WERI-Rb-1 (cell line): ENCODE measurements at regions not wholly inside any gene's neighbourhood (a gene's known extent, or its start where the extent isn't known, plus 50 kb on each side); places are given as distances from the start of the nearest gene placed in this dataset.

Experiments
- DNase-seq: peaks from one replicate; pipeline ENCODE4 v3.0.0-alpha.2; 2020
- H3K27ac ChIP-seq: fragments of 250-450 bp; sonication (Bioruptor Pico); 2 replicates; pipeline ENCODE4 v1.5.1; 2020; ENCODE audit warnings: mild to moderate bottlenecking, moderate library complexity
- H3K27me3 ChIP-seq: fragments of 250-450 bp; sonication (Bioruptor Pico); 2 replicates; pipeline ENCODE4 v1.5.1; 2021; ENCODE audit warnings: mild to moderate bottlenecking, low read depth, moderate library complexity; ENCODE audit not compliant: insufficient read depth, severe bottlenecking
- H3K36me3 ChIP-seq: fragments of 250-450 bp; sonication (Bioruptor Pico); 2 replicates; pipeline ENCODE4 v1.5.1; 2020; ENCODE audit warnings: mild to moderate bottlenecking, moderate library complexity
- H3K4me3 ChIP-seq: 2 replicates; pipeline ENCODE4 v1.5.1; 2011; ENCODE audit warnings: low read depth, mild to moderate bottlenecking, control low read depth, low read length
- H3K9me3 ChIP-seq: fragments of 250-450 bp; sonication (Bioruptor Pico); 2 replicates; pipeline ENCODE4 v1.5.1; 2021; ENCODE audit warnings: mild to moderate bottlenecking, moderate library complexity; ENCODE audit not compliant: severe bottlenecking
- CTCF ChIP-seq: IDR thresholded peaks from 2 replicates; pipeline ENCODE4 v1.5.1; 2011; ENCODE audit warnings: low read depth, mild to moderate bottlenecking, control low read depth, inconsistent platforms, low read length

- Histone ChIP-seq H3K27ac (no peak overlapping the region), H3K4me3 (no peak overlapping the region), H3K36me3 (no peaks in the 10 kb centered on the region), H3K27me3 (no peaks in the 10 kb centered on the region), H3K9me3 (no peaks in the 10 kb centered on the region)
- DNase-seq = peak; percentile 19
- no peak for TF ChIP-seq CTCF
Observed at GRCh38 chr6:163780994-163781393, 366.5 kb downstream of the QKI start.

DNA sequence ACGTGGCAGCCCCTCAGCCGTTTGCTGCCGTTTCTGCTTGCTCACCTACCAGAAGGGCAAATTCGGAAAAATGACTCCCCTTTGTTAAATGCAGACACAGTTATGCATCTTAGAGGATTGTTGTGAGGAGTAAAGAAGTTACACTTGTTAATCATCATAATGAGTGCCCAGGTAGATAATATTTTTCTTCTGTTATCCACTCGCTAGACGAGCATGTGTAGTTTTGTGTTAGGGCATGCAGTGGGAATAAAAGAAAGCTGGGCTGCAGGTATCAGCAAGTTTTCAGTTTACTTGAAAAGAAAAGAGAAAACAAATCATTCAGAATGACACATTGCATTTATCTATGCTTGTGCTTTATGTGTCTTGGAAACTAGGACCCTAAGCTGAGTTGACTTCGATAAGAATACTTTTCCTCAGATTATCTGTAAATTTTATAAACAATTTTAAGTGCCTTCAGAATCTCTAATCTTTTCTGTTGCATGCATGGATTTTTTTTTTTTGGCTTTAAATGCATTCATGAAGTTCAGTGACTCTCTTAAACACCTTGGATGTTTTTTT lies 365.3 kb downstream of the QKI start:
- H3K27ac ChIP-seq = no peak overlapping the region
- no peak for TF ChIP-seq CTCF
- no peak for DNase-seq
- H3K9me3 ChIP-seq = no peaks in the 10 kb centered on the region
- no peak overlapping the region for H3K4me3 ChIP-seq
- no peaks in the 10 kb centered on the region for H3K27me3 ChIP-seq
- H3K36me3 ChIP-seq = no peaks in the 10 kb centered on the region

DNA sequence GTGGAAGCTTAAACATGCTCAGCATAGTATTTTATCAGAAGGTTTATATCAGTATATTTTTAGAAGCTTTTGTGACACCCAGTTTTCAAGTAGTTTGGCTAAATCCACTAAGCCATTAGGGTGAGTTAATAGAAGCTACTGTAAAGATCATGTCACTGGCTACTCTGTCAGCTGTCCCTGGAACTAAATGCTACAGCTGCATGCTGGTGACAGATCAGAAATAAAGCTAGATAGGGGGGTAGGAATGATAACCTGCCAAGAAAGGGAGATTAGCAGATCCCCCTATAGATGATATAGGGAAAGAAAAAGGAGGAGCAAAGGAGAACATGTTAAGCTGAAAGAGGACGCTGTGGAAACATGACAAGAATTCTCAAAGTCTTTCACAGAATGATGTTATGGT lies 363.2 kb downstream of the QKI start:
- DNase-seq = no peak
- no peak overlapping the region for H3K4me3 ChIP-seq
- H3K27ac ChIP-seq = no peak overlapping the region
- no peaks in the 10 kb centered on the region for H3K9me3 ChIP-seq
- H3K36me3 ChIP-seq = no peaks in the 10 kb centered on the region
- no peak for TF ChIP-seq CTCF
- no peaks in the 10 kb centered on the region for H3K27me3 ChIP-seq

- no peak for TF ChIP-seq CTCF
- DNase-seq = no peak
- H3K27ac ChIP-seq = no peak overlapping the region
- no peak overlapping the region for H3K4me3 ChIP-seq
- H3K27me3 ChIP-seq = no peaks in the 10 kb centered on the region
- H3K36me3 ChIP-seq = no peaks in the 10 kb centered on the region
- H3K9me3 ChIP-seq = no peaks in the 10 kb centered on the region
Observed at GRCh38 chr6:163776906-163777686, 362.6 kb downstream of the QKI start.

- no peak for TF ChIP-seq CTCF
- no peaks in the 10 kb centered on the region for H3K27me3 ChIP-seq
- DNase-seq = no peak
- H3K27ac ChIP-seq = no peak overlapping the region
- H3K9me3 ChIP-seq = no peaks in the 10 kb centered on the region
- no peak overlapping the region for H3K4me3 ChIP-seq
- H3K36me3 ChIP-seq = no peaks in the 10 kb centered on the region
Observed at GRCh38 chr6:163776196-163776905, 361.8 kb downstream of the QKI start.
